DND-41 (cell line): ENCODE measurements at regions not wholly inside any gene's neighbourhood (a gene's known extent, or its start where the extent isn't known, plus 50 kb on each side); places are given as distances from the start of the nearest gene placed in this dataset.

Experiments used
- CTCF ChIP-seq: IDR thresholded peaks from 2 replicates; pipeline ENCODE4 v1.5.1; 2012; ENCODE audit warnings: borderline replicate concordance, low read length, moderate library complexity, mild to moderate bottlenecking; ENCODE audit not compliant: poor library complexity, severe bottlenecking; ENCODE audit errors: extremely low read depth
- EZH2 ChIP-seq: IDR thresholded peaks from 3 replicates; pipeline ENCODE4 v1.6.1; 2012; ENCODE audit warnings: borderline replicate concordance, low read depth, mild to moderate bottlenecking, moderate library complexity, low read length, inconsistent platforms; ENCODE audit not compliant: severe bottlenecking

GRCh38 chr17:33519692-33520091, 226.6 kb upstream of the ASIC2 start:
- TF ChIP-seq CTCF, result no peak
- TF ChIP-seq EZH2, result no peak
